Choroid plexus epithelial cell (primary cell): ENCODE measurements at regions not wholly inside any gene's neighbourhood (a gene's known extent, or its start where the extent isn't known, plus 50 kb on each side); places are given as distances from the start of the nearest gene placed in this dataset.

Experiments used
- DNase-seq: peaks from one replicate; pipeline ENCODE4 v3.0.0-alpha.2; 2010; ENCODE audit warnings: low read depth
- H3K4me3 ChIP-seq: 2 replicates; pipeline ENCODE4 v1.5.1; 2011; ENCODE audit warnings: low read depth, mild to moderate bottlenecking, control low read depth, low read length, moderate library complexity
- CTCF ChIP-seq: conservative IDR thresholded peaks from 2 replicates; pipeline ENCODE4 v1.5.1; 2011; ENCODE audit warnings: low read depth, mild to moderate bottlenecking, control low read depth, inconsistent platforms, low read length, moderate library complexity

- DNase-seq, result no peak
- H3K4me3 ChIP-seq, result no peak overlapping the region
- no peak for TF ChIP-seq CTCF
Observed at GRCh38 chr3:182583545-182583944, 209.8 kb upstream of the ATP11B start.

- no peak for TF ChIP-seq CTCF
- no peak for DNase-seq
- no peak overlapping the region for H3K4me3 ChIP-seq
Observed at GRCh38 chr3:182585532-182586150, 207.7 kb upstream of the ATP11B start.

GRCh38 chr3:182592747-182593146, 200.6 kb upstream of the ATP11B start:
- no peak for TF ChIP-seq CTCF
- H3K4me3 ChIP-seq, result no peak overlapping the region
- DNase-seq, result no peak

- no peak for TF ChIP-seq CTCF
- no peak for DNase-seq
- H3K4me3 ChIP-seq, result no peak overlapping the region
Observed at GRCh38 chr3:182596676-182597410, 196.5 kb upstream of the ATP11B start.

GRCh38 chr3:182597621-182598041, 195.7 kb upstream of the ATP11B start:
- no peak for TF ChIP-seq CTCF
- DNase-seq, result peak; percentile 1
- no peak overlapping the region for H3K4me3 ChIP-seq

- DNase-seq, result no peak
- TF ChIP-seq CTCF, result no peak
- no peak overlapping the region for H3K4me3 ChIP-seq
Observed at GRCh38 chr3:182601597-182601996, 191.7 kb upstream of the ATP11B start.

GRCh38 chr3:182603501-182603900, 189.8 kb upstream of the ATP11B start:
- H3K4me3 ChIP-seq, result no peak overlapping the region
- no peak for TF ChIP-seq CTCF
- DNase-seq, result no peak
